Mucosa of rectum (tissue), 2 donors: ENCODE measurements at regions not wholly inside any gene's neighbourhood (a gene's known extent, or its start where the extent isn't known, plus 50 kb on each side); places are given as distances from the start of the nearest gene placed in this dataset.
"Not testable (repeated sequence)": the region's sequence is repeated elsewhere in the genome, so short reads cannot be mapped to it uniquely, and the experiment has no call there.

Experiments
- H3K27ac ChIP-seq, 2 donors: one replicate each; pipeline ENCODE4 v1.7.0; 2013; ENCODE audit warnings: inconsistent platforms in 2 of 2, low read depth in 2 of 2, low read length in 2 of 2
- H3K27me3 ChIP-seq, 2 donors: one replicate each; pipeline ENCODE4 v1.7.0; 2013; ENCODE audit warnings: low read length in 2 of 2; ENCODE audit not compliant: control insufficient read depth in 2 of 2, insufficient read depth in 2 of 2
- H3K36me3 ChIP-seq, 2 donors: one replicate each; pipeline ENCODE4 v1.7.0; 2013; ENCODE audit warnings: low read length in 2 of 2; ENCODE audit not compliant: control insufficient read depth in 2 of 2, insufficient read depth in 2 of 2
- H3K4me1 ChIP-seq, 2 donors: one replicate each; pipeline ENCODE4 v1.7.0; 2013; ENCODE audit warnings: low read length in 2 of 2, mild to moderate bottlenecking in 1 of 2; ENCODE audit not compliant: control insufficient read depth in 2 of 2, insufficient read depth in 2 of 2
- H3K4me3 ChIP-seq, 2 donors: one replicate each; pipeline ENCODE4 v1.7.0; 2013; ENCODE audit warnings: low read length in 2 of 2
- H3K9ac ChIP-seq, 2 donors: one replicate each; pipeline ENCODE4 v1.7.0; 2013; ENCODE audit warnings: low read length in 2 of 2, low read depth in 1 of 2, mild to moderate bottlenecking in 1 of 2
- H3K9me3 ChIP-seq, 2 donors: one replicate each; pipeline ENCODE4 v1.7.0; 2013; ENCODE audit warnings: low read length in 2 of 2; ENCODE audit not compliant: control insufficient read depth in 2 of 2
- donor health status: healthy.
- donor health status: Normal muscosa, but diverticular disease.

- H3K9me3 ChIP-seq: no peaks in the 10 kb centered on the region
- H3K9ac ChIP-seq: no peak overlapping the region
- no peaks in the 10 kb centered on the region for H3K27me3 ChIP-seq
- no peaks in the 10 kb centered on the region for H3K4me1 ChIP-seq
- no peak overlapping the region for H3K4me3 ChIP-seq
- no peak overlapping the region for H3K27ac ChIP-seq
- H3K36me3 ChIP-seq: no peaks in the 10 kb centered on the region
Observed at GRCh38 chr4:180314972-180315371, 1928.2 kb upstream of the TENM3 start.

DNA sequence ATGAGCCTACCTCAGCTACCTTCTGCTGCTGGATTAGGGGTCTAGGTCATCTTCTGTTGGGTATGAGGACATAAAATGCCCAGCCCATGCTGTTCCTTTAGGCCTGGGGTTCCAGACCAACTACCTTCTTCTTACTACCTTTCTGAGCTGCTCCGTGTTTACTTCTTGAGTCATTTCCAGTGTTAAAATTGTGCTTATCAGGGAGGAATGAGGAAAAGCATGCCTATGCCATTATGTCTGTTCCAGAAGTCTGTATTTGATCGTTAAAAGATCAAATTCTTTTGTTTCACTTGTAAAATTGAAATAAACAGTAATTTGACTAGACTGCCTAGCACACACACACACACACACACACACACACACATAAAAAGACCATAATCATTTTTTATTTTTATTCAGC, 1912.7 kb upstream of the TENM3 start:
- H3K4me1 ChIP-seq: no peaks in the 10 kb centered on the region
- no peak overlapping the region for H3K4me3 ChIP-seq
- no peaks in the 10 kb centered on the region for H3K36me3 ChIP-seq
- no peaks in the 10 kb centered on the region for H3K27me3 ChIP-seq
- H3K27ac ChIP-seq: no peak overlapping the region
- H3K9ac ChIP-seq: no peak overlapping the region
- H3K9me3 ChIP-seq: no peaks in the 10 kb centered on the region

GRCh38 chr4:180333162-180333561, 1910.0 kb upstream of the TENM3 start:
- no peaks in the 10 kb centered on the region for H3K27me3 ChIP-seq
- H3K9me3 ChIP-seq: no peaks in the 10 kb centered on the region
- no peaks in the 10 kb centered on the region for H3K36me3 ChIP-seq
- H3K4me1 ChIP-seq: no peaks in the 10 kb centered on the region
- no peak overlapping the region for H3K4me3 ChIP-seq
- no peak overlapping the region for H3K9ac ChIP-seq
- H3K27ac ChIP-seq: no peak overlapping the region

GRCh38 chr4:180335566-180335965, 1907.6 kb upstream of the TENM3 start:
- Histone ChIP-seq H3K4me3 (no peak overlapping the region), H3K4me1 (no peaks in the 10 kb centered on the region), H3K9me3 (no peaks in the 10 kb centered on the region), H3K27ac (no peak overlapping the region), H3K9ac (no peak overlapping the region), H3K36me3 (no peaks in the 10 kb centered on the region), H3K27me3 (no peaks in the 10 kb centered on the region)

- no peaks in the 10 kb centered on the region for H3K36me3 ChIP-seq
Observed at GRCh38 chr4:180336494-180337090, 1906.6 kb upstream of the TENM3 start.

DNA sequence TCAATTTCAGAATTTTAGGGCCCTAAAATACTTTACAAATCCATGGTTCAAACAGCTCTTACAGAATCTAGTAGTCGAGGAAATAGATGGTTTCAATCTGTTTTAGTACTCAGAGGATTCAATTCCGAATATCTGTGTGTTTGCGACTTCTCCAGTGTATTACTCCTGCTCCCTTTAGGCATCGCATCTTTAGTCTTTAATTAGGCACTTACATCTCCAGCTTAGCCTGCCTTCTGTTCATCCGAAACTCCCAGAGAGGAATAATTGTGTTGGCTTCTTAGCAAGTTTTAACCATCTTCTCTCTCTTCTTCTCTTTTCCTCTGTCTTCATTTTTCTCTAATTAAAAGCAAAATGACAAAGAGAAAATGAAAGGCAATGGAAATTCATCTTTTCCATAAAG, 1901.3 kb upstream of the TENM3 start:
- H3K36me3 ChIP-seq: no peaks in the 10 kb centered on the region
- no peaks in the 10 kb centered on the region for H3K4me1 ChIP-seq
- no peak overlapping the region for H3K4me3 ChIP-seq
- no peak overlapping the region for H3K27ac ChIP-seq
- no peaks in the 10 kb centered on the region for H3K9me3 ChIP-seq
- H3K9ac ChIP-seq: no peak overlapping the region
- no peaks in the 10 kb centered on the region for H3K27me3 ChIP-seq

More at GRCh38 chr4:180336494-180337090, 1906.6 kb upstream of the TENM3 start:
- Histone ChIP-seq H3K9me3 (no peaks in the 10 kb centered on the region), H3K9ac (no peak overlapping the region), H3K4me1 (no peaks in the 10 kb centered on the region), H3K27me3 (no peaks in the 10 kb centered on the region), H3K27ac (no peak overlapping the region), H3K4me3 (no peak overlapping the region)

GRCh38 chr4:180350901-180351300, 1892.3 kb upstream of the TENM3 start:
- H3K27me3 ChIP-seq: no peaks in the 10 kb centered on the region
- H3K9ac ChIP-seq: no peak overlapping the region
- H3K36me3 ChIP-seq: no peaks in the 10 kb centered on the region
- H3K27ac ChIP-seq: no peak overlapping the region
- no peaks in the 10 kb centered on the region for H3K4me1 ChIP-seq
- no peak overlapping the region for H3K4me3 ChIP-seq
- no peaks in the 10 kb centered on the region for H3K9me3 ChIP-seq

GRCh38 chr4:180356766-180357165, 1886.4 kb upstream of the TENM3 start:
- Histone ChIP-seq H3K9ac (no peak overlapping the region), H3K27ac (no peak overlapping the region), H3K27me3 (no peaks in the 10 kb centered on the region), H3K4me1 (no peaks in the 10 kb centered on the region), H3K36me3 (no peaks in the 10 kb centered on the region), H3K4me3 (no peak overlapping the region), H3K9me3 (no peaks in the 10 kb centered on the region)

DNA sequence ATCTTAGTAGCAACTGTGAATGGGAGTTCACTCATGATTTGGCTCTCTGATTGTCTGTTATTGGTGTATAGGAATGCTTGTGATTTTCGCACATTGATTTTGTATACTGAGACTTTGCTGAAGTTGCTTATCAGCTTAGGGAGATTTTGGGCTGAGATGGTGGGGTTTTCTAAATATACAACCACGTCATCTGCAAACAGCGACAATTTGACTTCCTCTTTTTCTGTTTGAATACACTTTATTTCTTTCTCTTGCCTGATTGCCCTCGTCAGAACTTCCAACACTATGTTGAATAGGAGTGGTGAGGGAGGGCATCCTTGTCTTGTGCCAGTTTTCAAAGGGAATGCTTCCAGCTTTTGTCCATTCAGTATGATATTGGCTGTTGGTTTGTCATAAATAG, 1883.1 kb upstream of the TENM3 start:
- not testable (repeated sequence) for H3K27ac ChIP-seq, H3K4me1 ChIP-seq, H3K36me3 ChIP-seq, H3K9me3 ChIP-seq, H3K27me3 ChIP-seq, H3K9ac ChIP-seq, H3K4me3 ChIP-seq

- no peak overlapping the region for H3K9ac ChIP-seq
- H3K27ac ChIP-seq: no peak overlapping the region
- no peaks in the 10 kb centered on the region for H3K27me3 ChIP-seq
- no peaks in the 10 kb centered on the region for H3K36me3 ChIP-seq
- H3K9me3 ChIP-seq: no peaks in the 10 kb centered on the region
- H3K4me3 ChIP-seq: no peak overlapping the region
- H3K4me1 ChIP-seq: no peaks in the 10 kb centered on the region
Observed at GRCh38 chr4:180363815-180364214, 1879.4 kb upstream of the TENM3 start.

GRCh38 chr4:180372691-180373090, 1870.5 kb upstream of the TENM3 start:
- H3K4me3 ChIP-seq: no peak overlapping the region
- H3K9ac ChIP-seq: no peak overlapping the region
- no peaks in the 10 kb centered on the region for H3K27me3 ChIP-seq
- H3K36me3 ChIP-seq: no peaks in the 10 kb centered on the region
- no peaks in the 10 kb centered on the region for H3K9me3 ChIP-seq
- H3K4me1 ChIP-seq: no peaks in the 10 kb centered on the region
- H3K27ac ChIP-seq: no peak overlapping the region
